SK-N-SH treated with all-trans-retinoic acid at 6 μM for 48 hours (cell line): ENCODE measurements at regions not wholly inside any gene's neighbourhood (a gene's known extent, or its start where the extent isn't known, plus 50 kb on each side); places are given as distances from the start of the nearest gene placed in this dataset.

ENCODE experiments used
- ATAC-seq: fragments of 200-7000 bp; cut with Tn5 transposase; 3 replicates; pipeline ENCODE4 v1.9.1; 2020; ENCODE audit warnings: mild to moderate bottlenecking, moderate library complexity
- ARNTL ChIP-seq: fragments of 450-650 bp; formaldehyde crosslinking; IDR thresholded peaks from 2 replicates; pipeline ENCODE4 v1.5.0; 2020; ENCODE audit warnings: low read depth, mild to moderate bottlenecking, moderate library complexity, borderline replicate concordance
- BACH2 ChIP-seq: fragments of 250-450 bp; sonication (Bioruptor Pico); IDR thresholded peaks from 2 replicates; pipeline ENCODE4 v1.9.0; 2021; ENCODE audit warnings: mild to moderate bottlenecking, borderline replicate concordance
- CSDC2 ChIP-seq: fragments of 250-450 bp; sonication (Bioruptor Pico); IDR thresholded peaks from 2 replicates; pipeline ENCODE4 v1.5.0; 2020; ENCODE audit warnings: mild to moderate bottlenecking, moderate library complexity
- ESRRG ChIP-seq: fragments of 250-450 bp; sonication (Bioruptor Pico); IDR thresholded peaks from 2 replicates; pipeline ENCODE4 v1.6.1; 2021; ENCODE audit warnings: mild to moderate bottlenecking
- ISL1 ChIP-seq: fragments of 250-450 bp; sonication (Bioruptor Pico); IDR thresholded peaks from 2 replicates; pipeline ENCODE4 v2.1.2; 2022; ENCODE audit warnings: mild to moderate bottlenecking, moderate library complexity
- OSR1 ChIP-seq: fragments of 250-450 bp; sonication (Bioruptor Pico); IDR thresholded peaks from 2 replicates; pipeline ENCODE4 v1.8.0; 2022; ENCODE audit warnings: moderate library complexity, mild to moderate bottlenecking, inconsistent platforms
- PPARA ChIP-seq: fragments of 250-450 bp; sonication (Bioruptor Pico); IDR thresholded peaks from 2 replicates; pipeline ENCODE4 v1.5.0; 2020; ENCODE audit warnings: mild to moderate bottlenecking, borderline replicate concordance
- RARB ChIP-seq: fragments of 250-450 bp; sonication (Bioruptor Pico); IDR thresholded peaks from 2 replicates; pipeline ENCODE4 v1.8.0; 2021; ENCODE audit warnings: mild to moderate bottlenecking, moderate library complexity
- SNAI2 ChIP-seq: fragments of 250-450 bp; sonication (Bioruptor Pico); IDR thresholded peaks from 2 replicates; pipeline ENCODE4 v1.5.0; 2020; ENCODE audit warnings: mild to moderate bottlenecking, moderate library complexity
- TCF4 ChIP-seq: fragments of 250-450 bp; sonication (Bioruptor Pico); IDR thresholded peaks from 2 replicates; pipeline ENCODE4 v1.8.0; 2021; ENCODE audit warnings: mild to moderate bottlenecking, moderate library complexity, borderline replicate concordance
- TOX ChIP-seq: fragments of 250-450 bp; sonication (Bioruptor Pico); IDR thresholded peaks from 2 replicates; pipeline ENCODE4 v1.8.0; 2021; ENCODE audit warnings: mild to moderate bottlenecking, moderate library complexity, borderline replicate concordance
- ZC3H10 ChIP-seq: fragments of 250-450 bp; sonication (Bioruptor Pico); IDR thresholded peaks from 2 replicates; pipeline ENCODE4 v1.5.1; 2021; ENCODE audit warnings: mild to moderate bottlenecking, moderate library complexity
- ZFP3 ChIP-seq: fragments of 250-450 bp; sonication (Bioruptor Pico); IDR thresholded peaks from 2 replicates; pipeline ENCODE4 v1.5.0; 2020; ENCODE audit warnings: mild to moderate bottlenecking, moderate library complexity
- ZFP30 ChIP-seq: fragments of 450-650 bp; formaldehyde crosslinking; IDR thresholded peaks from 2 replicates; pipeline ENCODE4 v1.5.0; 2022; ENCODE audit warnings: mild to moderate bottlenecking, moderate library complexity
- ZNF565 ChIP-seq: fragments of 450-650 bp; formaldehyde crosslinking; conservative IDR thresholded peaks from 2 replicates; pipeline ENCODE4 v1.5.0; 2020; ENCODE audit warnings: low read depth, mild to moderate bottlenecking, moderate library complexity
- ZNF70 ChIP-seq: fragments of 450-650 bp; formaldehyde crosslinking; IDR thresholded peaks from 2 replicates; pipeline ENCODE4 v1.5.0; 2020; ENCODE audit warnings: mild to moderate bottlenecking, moderate library complexity
- ZNF8 ChIP-seq: fragments of 450-650 bp; formaldehyde crosslinking; IDR thresholded peaks from 2 replicates; pipeline ENCODE4 v1.5.0; 2020; ENCODE audit warnings: mild to moderate bottlenecking, moderate library complexity
- TF ChIP-seq, protein P1 (sequence below): fragments of 250-450 bp; sonication (Bioruptor Pico); IDR thresholded peaks from 2 replicates; pipeline ENCODE4 v1.8.0; 2020; ENCODE audit warnings: mild to moderate bottlenecking, moderate library complexity, borderline replicate concordance
- TF ChIP-seq, protein P2 (sequence below): fragments of 250-450 bp; sonication (Bioruptor Pico); IDR thresholded peaks from 2 replicates; pipeline ENCODE4 v1.5.1; 2021; ENCODE audit warnings: mild to moderate bottlenecking, moderate library complexity
- TF ChIP-seq, protein P3 (sequence below): fragments of 250-450 bp; sonication (Bioruptor Pico); IDR thresholded peaks from 2 replicates; pipeline ENCODE4 v1.5.0; 2020; ENCODE audit warnings: mild to moderate bottlenecking, moderate library complexity
- TF ChIP-seq, protein P4 (sequence below): fragments of 250-450 bp; sonication (Bioruptor Pico); IDR thresholded peaks from 2 replicates; pipeline ENCODE4 v1.5.1; 2020; ENCODE audit warnings: low read depth, mild to moderate bottlenecking, moderate library complexity
- TF ChIP-seq, protein P5 (sequence below): fragments of 250-450 bp; sonication (Bioruptor Pico); IDR thresholded peaks from 2 replicates; pipeline ENCODE4 v1.8.0; 2021; ENCODE audit warnings: low read depth, mild to moderate bottlenecking, moderate library complexity, borderline replicate concordance

DNA sequence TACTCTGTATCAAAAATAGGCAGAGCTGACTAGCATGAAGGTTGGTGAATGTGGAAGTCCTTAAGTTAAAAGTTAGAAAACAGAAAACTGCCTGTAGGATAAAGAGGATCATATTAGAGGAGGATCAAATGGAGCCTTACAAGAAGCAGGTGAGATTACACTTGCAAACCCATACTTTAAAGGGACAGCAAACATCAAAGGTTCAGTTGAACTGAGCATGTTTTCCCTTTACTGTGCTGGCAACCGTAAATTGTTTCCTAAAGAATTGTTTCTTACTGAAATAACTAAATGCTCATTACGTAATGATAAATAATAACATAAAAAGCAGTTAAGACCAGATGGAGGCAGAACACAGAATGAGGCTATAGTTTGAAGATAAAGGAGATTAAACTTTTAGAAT, 465.3 kb upstream of the FTMT start:
- TF ChIP-seq, protein P1, sequence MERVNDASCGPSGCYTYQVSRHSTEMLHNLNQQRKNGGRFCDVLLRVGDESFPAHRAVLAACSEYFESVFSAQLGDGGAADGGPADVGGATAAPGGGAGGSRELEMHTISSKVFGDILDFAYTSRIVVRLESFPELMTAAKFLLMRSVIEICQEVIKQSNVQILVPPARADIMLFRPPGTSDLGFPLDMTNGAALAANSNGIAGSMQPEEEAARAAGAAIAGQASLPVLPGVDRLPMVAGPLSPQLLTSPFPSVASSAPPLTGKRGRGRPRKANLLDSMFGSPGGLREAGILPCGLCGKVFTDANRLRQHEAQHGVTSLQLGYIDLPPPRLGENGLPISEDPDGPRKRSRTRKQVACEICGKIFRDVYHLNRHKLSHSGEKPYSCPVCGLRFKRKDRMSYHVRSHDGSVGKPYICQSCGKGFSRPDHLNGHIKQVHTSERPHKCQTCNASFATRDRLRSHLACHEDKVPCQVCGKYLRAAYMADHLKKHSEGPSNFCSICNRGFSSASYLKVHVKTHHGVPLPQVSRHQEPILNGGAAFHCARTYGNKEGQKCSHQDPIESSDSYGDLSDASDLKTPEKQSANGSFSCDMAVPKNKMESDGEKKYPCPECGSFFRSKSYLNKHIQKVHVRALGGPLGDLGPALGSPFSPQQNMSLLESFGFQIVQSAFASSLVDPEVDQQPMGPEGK (CRISPR knock-in tag) = no peak
- no peak for TF ChIP-seq ZFP3 (CRISPR knock-in tag)
- TF ChIP-seq ZNF8 (CRISPR knock-in tag) = no peak
- TF ChIP-seq, protein P2, sequence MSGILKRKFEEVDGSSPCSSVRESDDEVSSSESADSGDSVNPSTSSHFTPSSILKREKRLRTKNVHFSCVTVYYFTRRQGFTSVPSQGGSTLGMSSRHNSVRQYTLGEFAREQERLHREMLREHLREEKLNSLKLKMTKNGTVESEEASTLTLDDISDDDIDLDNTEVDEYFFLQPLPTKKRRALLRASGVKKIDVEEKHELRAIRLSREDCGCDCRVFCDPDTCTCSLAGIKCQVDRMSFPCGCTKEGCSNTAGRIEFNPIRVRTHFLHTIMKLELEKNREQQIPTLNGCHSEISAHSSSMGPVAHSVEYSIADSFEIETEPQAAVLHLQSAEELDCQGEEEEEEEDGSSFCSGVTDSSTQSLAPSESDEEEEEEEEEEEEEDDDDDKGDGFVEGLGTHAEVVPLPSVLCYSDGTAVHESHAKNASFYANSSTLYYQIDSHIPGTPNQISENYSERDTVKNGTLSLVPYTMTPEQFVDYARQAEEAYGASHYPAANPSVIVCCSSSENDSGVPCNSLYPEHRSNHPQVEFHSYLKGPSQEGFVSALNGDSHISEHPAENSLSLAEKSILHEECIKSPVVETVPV (CRISPR knock-in tag) = no peak
- no peak for TF ChIP-seq ZNF70 (CRISPR knock-in tag)
- TF ChIP-seq ARNTL (CRISPR knock-in tag) = no peak
- TF ChIP-seq SNAI2 (CRISPR knock-in tag) = no peak
- TF ChIP-seq ZNF565 (CRISPR knock-in tag) = no peak
- TF ChIP-seq PPARA (CRISPR knock-in tag) = no peak
- no peak for TF ChIP-seq ZC3H10 (CRISPR knock-in tag)
- TF ChIP-seq, protein P3, sequence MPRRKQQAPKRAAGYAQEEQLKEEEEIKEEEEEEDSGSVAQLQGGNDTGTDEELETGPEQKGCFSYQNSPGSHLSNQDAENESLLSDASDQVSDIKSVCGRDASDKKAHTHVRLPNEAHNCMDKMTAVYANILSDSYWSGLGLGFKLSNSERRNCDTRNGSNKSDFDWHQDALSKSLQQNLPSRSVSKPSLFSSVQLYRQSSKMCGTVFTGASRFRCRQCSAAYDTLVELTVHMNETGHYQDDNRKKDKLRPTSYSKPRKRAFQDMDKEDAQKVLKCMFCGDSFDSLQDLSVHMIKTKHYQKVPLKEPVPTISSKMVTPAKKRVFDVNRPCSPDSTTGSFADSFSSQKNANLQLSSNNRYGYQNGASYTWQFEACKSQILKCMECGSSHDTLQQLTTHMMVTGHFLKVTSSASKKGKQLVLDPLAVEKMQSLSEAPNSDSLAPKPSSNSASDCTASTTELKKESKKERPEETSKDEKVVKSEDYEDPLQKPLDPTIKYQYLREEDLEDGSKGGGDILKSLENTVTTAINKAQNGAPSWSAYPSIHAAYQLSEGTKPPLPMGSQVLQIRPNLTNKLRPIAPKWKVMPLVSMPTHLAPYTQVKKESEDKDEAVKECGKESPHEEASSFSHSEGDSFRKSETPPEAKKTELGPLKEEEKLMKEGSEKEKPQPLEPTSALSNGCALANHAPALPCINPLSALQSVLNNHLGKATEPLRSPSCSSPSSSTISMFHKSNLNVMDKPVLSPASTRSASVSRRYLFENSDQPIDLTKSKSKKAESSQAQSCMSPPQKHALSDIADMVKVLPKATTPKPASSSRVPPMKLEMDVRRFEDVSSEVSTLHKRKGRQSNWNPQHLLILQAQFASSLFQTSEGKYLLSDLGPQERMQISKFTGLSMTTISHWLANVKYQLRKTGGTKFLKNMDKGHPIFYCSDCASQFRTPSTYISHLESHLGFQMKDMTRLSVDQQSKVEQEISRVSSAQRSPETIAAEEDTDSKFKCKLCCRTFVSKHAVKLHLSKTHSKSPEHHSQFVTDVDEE (CRISPR knock-in tag) = no peak
- TF ChIP-seq OSR1 (CRISPR knock-in tag) = no peak
- TF ChIP-seq ESRRG (CRISPR knock-in tag) = no peak
- TF ChIP-seq RARB (CRISPR knock-in tag) = no peak
- TF ChIP-seq TOX = no peak
- TF ChIP-seq, protein P4, sequence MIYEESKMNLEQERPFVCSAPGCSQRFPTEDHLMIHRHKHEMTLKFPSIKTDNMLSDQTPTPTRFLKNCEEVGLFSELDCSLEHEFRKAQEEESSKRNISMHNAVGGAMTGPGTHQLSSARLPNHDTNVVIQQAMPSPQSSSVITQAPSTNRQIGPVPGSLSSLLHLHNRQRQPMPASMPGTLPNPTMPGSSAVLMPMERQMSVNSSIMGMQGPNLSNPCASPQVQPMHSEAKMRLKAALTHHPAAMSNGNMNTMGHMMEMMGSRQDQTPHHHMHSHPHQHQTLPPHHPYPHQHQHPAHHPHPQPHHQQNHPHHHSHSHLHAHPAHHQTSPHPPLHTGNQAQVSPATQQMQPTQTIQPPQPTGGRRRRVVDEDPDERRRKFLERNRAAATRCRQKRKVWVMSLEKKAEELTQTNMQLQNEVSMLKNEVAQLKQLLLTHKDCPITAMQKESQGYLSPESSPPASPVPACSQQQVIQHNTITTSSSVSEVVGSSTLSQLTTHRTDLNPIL (CRISPR knock-in tag) = no peak
- TF ChIP-seq ISL1 = no peak
- TF ChIP-seq ZFP30 (CRISPR knock-in tag) = no peak
- no peak for ATAC-seq

DNA sequence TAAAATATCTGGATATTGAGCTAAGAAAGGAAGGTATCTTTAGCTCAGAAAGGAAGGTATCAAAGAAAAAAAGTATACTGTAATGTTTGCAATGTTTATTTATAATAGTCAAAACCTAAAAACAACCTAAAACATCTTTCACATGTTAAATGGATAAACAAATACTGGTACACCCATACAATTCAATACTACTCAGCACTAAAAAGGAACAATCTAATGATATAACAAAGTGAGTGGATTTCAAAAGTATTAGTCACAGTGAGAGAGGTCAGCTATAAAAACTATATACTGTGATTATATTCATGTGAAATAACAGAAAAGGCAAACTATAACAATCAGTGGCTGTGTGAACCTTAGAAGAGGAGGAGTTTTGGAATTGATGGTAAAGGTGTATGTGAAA, 455.0 kb upstream of the FTMT start:
- TF ChIP-seq ZNF8 (CRISPR knock-in tag) = peak; percentile 62; the same call in 1 of the 2 replicates
- TF ChIP-seq, protein P5, sequence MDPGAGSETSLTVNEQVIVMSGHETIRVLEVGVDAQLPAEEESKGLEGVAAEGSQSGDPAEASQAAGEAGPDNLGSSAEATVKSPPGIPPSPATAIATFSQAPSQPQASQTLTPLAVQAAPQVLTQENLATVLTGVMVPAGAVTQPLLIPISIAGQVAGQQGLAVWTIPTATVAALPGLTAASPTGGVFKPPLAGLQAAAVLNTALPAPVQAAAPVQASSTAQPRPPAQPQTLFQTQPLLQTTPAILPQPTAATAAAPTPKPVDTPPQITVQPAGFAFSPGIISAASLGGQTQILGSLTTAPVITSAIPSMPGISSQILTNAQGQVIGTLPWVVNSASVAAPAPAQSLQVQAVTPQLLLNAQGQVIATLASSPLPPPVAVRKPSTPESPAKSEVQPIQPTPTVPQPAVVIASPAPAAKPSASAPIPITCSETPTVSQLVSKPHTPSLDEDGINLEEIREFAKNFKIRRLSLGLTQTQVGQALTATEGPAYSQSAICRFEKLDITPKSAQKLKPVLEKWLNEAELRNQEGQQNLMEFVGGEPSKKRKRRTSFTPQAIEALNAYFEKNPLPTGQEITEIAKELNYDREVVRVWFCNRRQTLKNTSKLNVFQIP (CRISPR knock-in tag) = no peak
- no peak for ATAC-seq

DNA sequence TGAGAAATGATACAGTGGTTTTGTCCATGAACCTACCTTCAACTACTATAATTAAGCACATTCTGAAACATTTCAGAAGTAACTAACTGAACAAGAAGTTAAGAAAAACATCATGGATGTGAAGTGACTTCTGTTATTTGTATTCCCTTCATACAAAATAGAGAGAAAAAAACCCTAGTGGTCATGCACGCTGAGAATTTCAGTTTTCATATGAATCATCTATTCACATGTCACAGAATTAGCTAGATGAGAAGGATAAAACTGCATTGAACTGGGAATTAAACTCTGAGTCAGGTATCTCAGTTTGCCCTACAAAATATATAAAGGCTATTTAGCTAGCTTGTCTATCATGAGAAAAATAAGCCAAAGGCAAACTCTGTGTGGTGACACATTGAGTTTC, 451.8 kb upstream of the FTMT start:
- TF ChIP-seq BACH2 (CRISPR knock-in tag) = no peak
- TF ChIP-seq RARB (CRISPR knock-in tag) = no peak
- TF ChIP-seq TCF4 = no peak
- TF ChIP-seq ZNF70 (CRISPR knock-in tag) = no peak
- TF ChIP-seq CSDC2 (CRISPR knock-in tag) = no peak
- no peak for TF ChIP-seq ZC3H10 (CRISPR knock-in tag)
- TF ChIP-seq ZFP3 (CRISPR knock-in tag) = no peak
- TF ChIP-seq, protein P3 (CRISPR knock-in tag) = no peak
- TF ChIP-seq, protein P4 (CRISPR knock-in tag) = no peak
- no peak for TF ChIP-seq ZNF8 (CRISPR knock-in tag)
- TF ChIP-seq TOX = no peak
- TF ChIP-seq ZFP30 (CRISPR knock-in tag) = no peak
- TF ChIP-seq OSR1 (CRISPR knock-in tag) = no peak
- no peak for ATAC-seq
